ENCODE measurements at regions not wholly inside any gene's neighbourhood (a gene's known extent, or its start where the extent isn't known, plus 50 kb on each side); places are given as distances from the start of the nearest gene placed in this dataset.

DNA sequence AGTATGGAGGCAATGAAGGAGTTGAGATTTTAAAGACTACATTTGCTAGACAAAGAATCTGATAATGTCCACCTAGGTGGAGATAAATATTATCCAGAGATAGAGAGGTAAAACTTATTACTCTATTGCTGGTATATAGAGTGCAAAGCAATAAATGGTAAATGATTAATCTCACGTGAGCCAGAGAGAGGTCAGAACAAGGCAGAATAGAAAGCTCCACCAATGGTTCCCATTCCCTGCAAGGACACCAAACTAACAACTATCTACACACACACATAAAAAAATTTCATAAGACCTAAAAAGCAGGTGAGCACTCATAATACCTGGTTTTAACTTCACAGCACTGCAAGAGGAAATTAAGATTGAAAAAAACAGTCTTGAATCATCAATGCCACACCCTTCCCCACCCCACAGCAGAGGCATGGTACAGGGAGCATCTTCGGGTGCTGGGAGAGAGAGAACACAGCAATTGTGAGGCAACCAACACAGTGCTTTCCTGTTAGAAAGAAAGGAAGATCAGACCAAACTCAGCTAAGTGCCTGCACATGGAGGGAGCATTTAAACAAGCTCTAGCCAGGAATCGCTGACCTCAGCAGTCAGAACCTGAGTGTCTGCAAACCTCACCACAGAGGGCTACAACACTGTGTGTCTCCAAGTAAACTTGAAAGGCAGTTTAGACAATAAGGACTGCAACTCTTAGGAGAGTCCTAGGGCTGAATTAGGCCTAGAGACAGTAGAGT lies 1432.6 kb upstream of the TMEFF2 start:
- Histone ChIP-seq H3K4me2 (ENCODE audit: low read length) (no peak overlapping the region), H3K9me2 (ENCODE audit: insufficient read depth, low read length) (no peaks in the 10 kb centered on the region), H3K79me2 (ENCODE audit: insufficient read depth, low read depth, low read length) (no peaks in the 10 kb centered on the region), H3K4me1 (ENCODE audit: insufficient read depth, low read length, poor library complexity, severe bottlenecking) (no peaks in the 10 kb centered on the region), H2AFZ (ENCODE audit: low read length) (no peak overlapping the region), H3K9me3 (ENCODE audit: low read length) (no peaks in the 10 kb centered on the region), H3K4me3 (ENCODE audit: low read depth, low read length, poor library complexity, severe bottlenecking) (no peak overlapping the region), H4K20me1 (ENCODE audit: insufficient read depth, low read length) (no peaks in the 10 kb centered on the region), H3K36me3 (ENCODE audit: insufficient read depth, low read length) (no peaks in the 10 kb centered on the region), H3K27ac (ENCODE audit: low read depth, low read length, poor library complexity, severe bottlenecking) (no peak overlapping the region)
- intact Hi-C loops (cut with micrococcal nuclease; ENCODE audit: unreplicated experiment), result no loop called here
- no peak for DNase-seq (ENCODE audit: low spot score)
- ChIA-PET CTCF (ENCODE audit: unreplicated experiment) (no interaction called here), POLR2A (interaction anchor here (0.6 kb wide), 1 partner anchor 118 kb away, joined by 3 read pairs; no protein-coding TSS in a partner anchor)
- no TSS peak for BruUV-seq (replicated peaks)
- TF ChIP-seq EZH2phosphoT487 (IDR thresholded peaks at IDR 0.05; ENCODE audit: borderline replicate concordance, low read depth, low read length), result no peak
- TF ChIP-seq, protein P1, sequence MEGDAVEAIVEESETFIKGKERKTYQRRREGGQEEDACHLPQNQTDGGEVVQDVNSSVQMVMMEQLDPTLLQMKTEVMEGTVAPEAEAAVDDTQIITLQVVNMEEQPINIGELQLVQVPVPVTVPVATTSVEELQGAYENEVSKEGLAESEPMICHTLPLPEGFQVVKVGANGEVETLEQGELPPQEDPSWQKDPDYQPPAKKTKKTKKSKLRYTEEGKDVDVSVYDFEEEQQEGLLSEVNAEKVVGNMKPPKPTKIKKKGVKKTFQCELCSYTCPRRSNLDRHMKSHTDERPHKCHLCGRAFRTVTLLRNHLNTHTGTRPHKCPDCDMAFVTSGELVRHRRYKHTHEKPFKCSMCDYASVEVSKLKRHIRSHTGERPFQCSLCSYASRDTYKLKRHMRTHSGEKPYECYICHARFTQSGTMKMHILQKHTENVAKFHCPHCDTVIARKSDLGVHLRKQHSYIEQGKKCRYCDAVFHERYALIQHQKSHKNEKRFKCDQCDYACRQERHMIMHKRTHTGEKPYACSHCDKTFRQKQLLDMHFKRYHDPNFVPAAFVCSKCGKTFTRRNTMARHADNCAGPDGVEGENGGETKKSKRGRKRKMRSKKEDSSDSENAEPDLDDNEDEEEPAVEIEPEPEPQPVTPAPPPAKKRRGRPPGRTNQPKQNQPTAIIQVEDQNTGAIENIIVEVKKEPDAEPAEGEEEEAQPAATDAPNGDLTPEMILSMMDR (conservative IDR thresholded peaks at IDR 0.05; ENCODE audit: low read length), result no peak

DNA sequence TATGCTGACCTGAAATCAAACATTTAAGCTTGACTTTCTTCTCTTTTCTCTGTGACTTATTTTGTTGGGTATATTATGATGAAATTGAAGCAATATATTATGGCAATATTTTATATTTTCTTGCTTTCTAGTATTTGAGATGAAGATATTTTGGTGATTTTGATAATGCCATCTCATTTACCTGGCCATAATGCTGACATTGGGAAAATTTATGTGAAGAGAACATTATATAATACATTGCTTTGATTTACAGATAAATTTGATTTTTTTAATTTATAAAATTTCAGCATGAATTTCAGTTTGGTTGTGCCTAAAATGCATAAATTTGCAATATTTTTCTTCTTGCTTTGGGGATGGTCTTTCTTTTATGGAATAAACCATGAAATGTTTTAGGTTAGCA lies 1413.7 kb upstream of the TMEFF2 start:
- Histone ChIP-seq H2AFZ (ENCODE audit: low read length) (no peak overlapping the region), H3K36me3 (ENCODE audit: insufficient read depth, low read length) (no peaks in the 10 kb centered on the region), H3K27ac (ENCODE audit: low read depth, low read length, poor library complexity, severe bottlenecking) (no peak overlapping the region), H3K4me3 (ENCODE audit: low read depth, low read length, poor library complexity, severe bottlenecking) (no peak overlapping the region), H3K9me3 (ENCODE audit: low read length) (no peaks in the 10 kb centered on the region), H3K79me2 (ENCODE audit: insufficient read depth, low read depth, low read length) (no peaks in the 10 kb centered on the region), H3K4me1 (ENCODE audit: insufficient read depth, low read length, poor library complexity, severe bottlenecking) (no peaks in the 10 kb centered on the region), H4K20me1 (ENCODE audit: insufficient read depth, low read length) (no peaks in the 10 kb centered on the region), H3K9me2 (ENCODE audit: insufficient read depth, low read length) (no peaks in the 10 kb centered on the region), H3K4me2 (ENCODE audit: low read length) (no peak overlapping the region)
- intact Hi-C loops (cut with micrococcal nuclease; ENCODE audit: unreplicated experiment), result no loop called here
- BruUV-seq (replicated peaks), result no TSS peak
- ChIA-PET POLR2A (no interaction called here), CTCF (ENCODE audit: unreplicated experiment) (no interaction called here)
- DNase-seq (ENCODE audit: low spot score), result no peak
- TF ChIP-seq, protein P1 (conservative IDR thresholded peaks at IDR 0.05; ENCODE audit: low read length), result no peak
- TF ChIP-seq EZH2phosphoT487 (IDR thresholded peaks at IDR 0.05; ENCODE audit: borderline replicate concordance, low read depth, low read length), result no peak

DNA sequence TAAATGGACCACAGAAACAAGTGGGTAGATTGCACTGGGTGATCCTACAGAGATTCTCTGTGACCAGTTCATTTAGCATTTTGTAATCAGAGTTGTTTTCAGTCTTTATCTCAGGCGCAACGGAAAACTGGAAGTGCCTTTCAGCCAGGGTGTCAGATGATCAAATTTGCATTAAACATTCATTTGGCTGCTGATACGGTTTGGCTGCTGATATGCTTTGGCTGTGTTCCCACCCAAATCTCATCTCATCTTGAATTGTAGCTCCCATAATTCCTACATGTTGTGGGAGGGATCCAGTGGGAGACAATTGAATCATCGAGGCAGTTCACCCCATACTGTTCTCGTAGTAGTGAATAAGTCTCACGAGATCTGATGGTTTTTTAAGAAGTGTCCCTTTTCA lies 1396.1 kb upstream of the TMEFF2 start:
- intact Hi-C loops (cut with micrococcal nuclease; ENCODE audit: unreplicated experiment), result no loop called here
- ChIA-PET CTCF (ENCODE audit: unreplicated experiment) (no interaction called here), POLR2A (interaction anchor here (1.2 kb wide), 1 partner anchor 16 kb away, joined by 3 read pairs; no protein-coding TSS in a partner anchor)
- Histone ChIP-seq H3K4me3 (ENCODE audit: low read depth, low read length, poor library complexity, severe bottlenecking) (no peak overlapping the region), H3K36me3 (ENCODE audit: insufficient read depth, low read length) (no peaks in the 10 kb centered on the region), H3K4me1 (ENCODE audit: insufficient read depth, low read length, poor library complexity, severe bottlenecking) (no peaks in the 10 kb centered on the region), H3K4me2 (ENCODE audit: low read length) (no peak overlapping the region), H2AFZ (ENCODE audit: low read length) (no peak overlapping the region), H3K9me2 (ENCODE audit: insufficient read depth, low read length) (no peaks in the 10 kb centered on the region), H3K79me2 (ENCODE audit: insufficient read depth, low read depth, low read length) (no peaks in the 10 kb centered on the region), H4K20me1 (ENCODE audit: insufficient read depth, low read length) (no peaks in the 10 kb centered on the region), H3K9me3 (ENCODE audit: low read length) (no peaks in the 10 kb centered on the region), H3K27ac (ENCODE audit: low read depth, low read length, poor library complexity, severe bottlenecking) (no peak overlapping the region)
- no peak for DNase-seq (ENCODE audit: low spot score)
- TF ChIP-seq EZH2phosphoT487 (IDR thresholded peaks at IDR 0.05; ENCODE audit: borderline replicate concordance, low read depth, low read length), result no peak
- TF ChIP-seq, protein P1 (conservative IDR thresholded peaks at IDR 0.05; ENCODE audit: low read length), result no peak
- BruUV-seq (replicated peaks), result no TSS peak
